GM12878 (cell line): ENCODE measurements at regions not wholly inside any gene's neighbourhood (a gene's known extent, or its start where the extent isn't known, plus 50 kb on each side); places are given as distances from the start of the nearest gene placed in this dataset.

Experiments used
- ATAC-seq: fragments of 200-7000 bp; cut with Tn5 transposase; 3 replicates; pipeline ENCODE4 v1.9.1; 2020; ENCODE audit warnings: mild to moderate bottlenecking, moderate library complexity
- BruUV-seq: library from RNA; stranded (reverse); fragments of 400-500 nt; replicated peaks from 2 replicates; lab custom pipeline; 2021; lab: Mats Ljungman, UMichigan
- CTCF ChIA-PET: fragments of 300-600 bp; sonication (Branson Sonifier 250); formaldehyde crosslinking; extraction: SDS; loops from one replicate; lab custom pipeline; 2021; ENCODE audit warnings: inconsistent platforms; lab: Yijun Ruan, JAX
- POLR2A ChIA-PET: fragments of 350-600 bp; formaldehyde crosslinking; extraction: SDS; loops from one replicate; lab custom pipeline; 2021; ENCODE audit warnings: inconsistent platforms; lab: Charles Lee
- RAD21 ChIA-PET: fragments of 300-600 bp; sonication (Branson Sonifier 250); formaldehyde crosslinking; loops from one replicate; lab custom pipeline; 2023; ENCODE audit warnings: antibody characterized with exemption; ENCODE audit not compliant: unreplicated experiment; lab: Charles Lee
- SMC1A ChIA-PET: fragments of 300-600 bp; sonication (Branson Sonifier 250); formaldehyde crosslinking; loops from one replicate; lab custom pipeline; 2023; ENCODE audit not compliant: unreplicated experiment, uncharacterized antibody; lab: Charles Lee
- DNase-seq: peaks from one replicate; pipeline ENCODE4 v3.0.0-alpha.2; 2011; ENCODE audit warnings: low read depth, low spot score
- FAIRE-seq: peaks from 3 replicates; lab custom pipeline; 2011; peaks lifted over from hg19 to GRCh38; lab: Jason Lieb, UNC
- H2AFZ ChIP-seq: 2 replicates; pipeline ENCODE4 v1.6.0; 2011; ENCODE audit warnings: low read depth, low read length, control low read depth; ENCODE audit not compliant: control insufficient read depth
- H3K27ac ChIP-seq: 2 replicates; pipeline ENCODE4 v1.5.1; 2011; ENCODE audit warnings: control low read depth; ENCODE audit not compliant: control insufficient read depth, insufficient read depth
- H3K27me3 ChIP-seq, 2 experiments: replicated peaks in 1 of 2; 2 replicates each; pipeline versions ENCODE4 v1.6.0 to v1.6.1; 2011; ENCODE audit warnings: low read length in 1 of 2; ENCODE audit not compliant: control insufficient read depth in 2 of 2, insufficient read depth in 2 of 2
- H3K36me3 ChIP-seq, 2 experiments: 2 replicates each; pipeline ENCODE4 v1.5.1; 2011; ENCODE audit warnings: low read length in 1 of 2; ENCODE audit not compliant: control insufficient read depth in 2 of 2, insufficient read depth in 2 of 2
- H3K4me1 ChIP-seq: 2 replicates; pipeline ENCODE4 v1.6.1; 2011; ENCODE audit warnings: mild to moderate bottlenecking, low read length, moderate library complexity, mixed read lengths; ENCODE audit not compliant: control insufficient read depth, insufficient read depth
- H3K4me2 ChIP-seq: 2 replicates; pipeline ENCODE4 v1.6.0; 2011; ENCODE audit warnings: control low read depth; ENCODE audit not compliant: control insufficient read depth, insufficient read depth
- H3K4me3 ChIP-seq: fragments of 200-600 bp; sonication (generic); 2 replicates; pipeline ENCODE4 v1.5.1; 2016
- H3K79me2 ChIP-seq: 2 replicates; pipeline ENCODE4 v1.6.0; 2011; ENCODE audit warnings: low read length; ENCODE audit not compliant: control insufficient read depth, insufficient read depth
- H3K9ac ChIP-seq: 2 replicates; pipeline ENCODE4 v1.8.0; 2011; ENCODE audit warnings: low read length, control low read depth, mixed read lengths; ENCODE audit not compliant: control insufficient read depth, insufficient read depth
- H3K9me3 ChIP-seq: replicated peaks from 3 replicates; pipeline ENCODE4 v1.5.1; 2011; ENCODE audit warnings: mild to moderate bottlenecking, low read length; ENCODE audit not compliant: control insufficient read depth, insufficient read depth
- H4K20me1 ChIP-seq: 2 replicates; pipeline ENCODE4 v1.6.0; 2011; ENCODE audit not compliant: control insufficient read depth, insufficient read depth
- NFIC ChIP-seq: IDR thresholded peaks from 2 replicates; pipeline ENCODE4 v1.6.1; 2012; ENCODE audit warnings: low read depth, mild to moderate bottlenecking, inconsistent platforms, low read length, moderate library complexity
- NFYB ChIP-seq: IDR thresholded peaks from 2 replicates; pipeline ENCODE4 v1.6.1; 2011; ENCODE audit warnings: low read depth, mild to moderate bottlenecking, low read length, improper control_type of control experiment, moderate library complexity; ENCODE audit not compliant: insufficient read depth
- SP1 ChIP-seq: IDR thresholded peaks from one replicate; pipeline ENCODE4 v1.6.1; 2011; ENCODE audit warnings: low read depth, low read length
- SUPT20H ChIP-seq: IDR thresholded peaks from 2 replicates; pipeline ENCODE4 v1.6.1; 2011; ENCODE audit warnings: low read depth, mild to moderate bottlenecking, low read length, moderate library complexity, borderline replicate concordance; ENCODE audit not compliant: control insufficient read depth
- WGBS: methylation state at CpG from one replicate; pipeline ENCODE4 v1.1.6; 2016; ENCODE audit warnings: low lambda C conversion rate; ENCODE audit not compliant: insufficient replicate concordance, insufficient coverage; ENCODE audit errors: missing lambda C conversion rate; 5-methylcytosine and 5-hydroxymethylcytosine counted together
- in situ Hi-C: fragments of 300-500 bp; cut with MboI; formaldehyde crosslinking; loops from 9 replicates; pipeline ENCODE4 v1.14.3; 2018; ENCODE audit warnings: mixed read lengths
- intact Hi-C: fragments of 100-400 bp; cut with micrococcal nuclease; formaldehyde crosslinking; loops from one replicate; pipeline ENCODE4 v1.14.2; 2022; ENCODE audit not compliant: unreplicated experiment
- TF ChIP-seq, protein P1 (sequence below): IDR thresholded peaks from 2 replicates; pipeline ENCODE4 v1.6.1; 2011; ENCODE audit warnings: borderline replicate concordance, low read depth, mild to moderate bottlenecking, moderate library complexity, low read length; ENCODE audit not compliant: insufficient read depth, poor library complexity, severe bottlenecking
- TF ChIP-seq, protein P2 (sequence below): IDR thresholded peaks from 2 replicates; pipeline ENCODE4 v1.6.1; 2011; ENCODE audit warnings: low read depth, low read length, improper control_type of control experiment, borderline replicate concordance

DNA sequence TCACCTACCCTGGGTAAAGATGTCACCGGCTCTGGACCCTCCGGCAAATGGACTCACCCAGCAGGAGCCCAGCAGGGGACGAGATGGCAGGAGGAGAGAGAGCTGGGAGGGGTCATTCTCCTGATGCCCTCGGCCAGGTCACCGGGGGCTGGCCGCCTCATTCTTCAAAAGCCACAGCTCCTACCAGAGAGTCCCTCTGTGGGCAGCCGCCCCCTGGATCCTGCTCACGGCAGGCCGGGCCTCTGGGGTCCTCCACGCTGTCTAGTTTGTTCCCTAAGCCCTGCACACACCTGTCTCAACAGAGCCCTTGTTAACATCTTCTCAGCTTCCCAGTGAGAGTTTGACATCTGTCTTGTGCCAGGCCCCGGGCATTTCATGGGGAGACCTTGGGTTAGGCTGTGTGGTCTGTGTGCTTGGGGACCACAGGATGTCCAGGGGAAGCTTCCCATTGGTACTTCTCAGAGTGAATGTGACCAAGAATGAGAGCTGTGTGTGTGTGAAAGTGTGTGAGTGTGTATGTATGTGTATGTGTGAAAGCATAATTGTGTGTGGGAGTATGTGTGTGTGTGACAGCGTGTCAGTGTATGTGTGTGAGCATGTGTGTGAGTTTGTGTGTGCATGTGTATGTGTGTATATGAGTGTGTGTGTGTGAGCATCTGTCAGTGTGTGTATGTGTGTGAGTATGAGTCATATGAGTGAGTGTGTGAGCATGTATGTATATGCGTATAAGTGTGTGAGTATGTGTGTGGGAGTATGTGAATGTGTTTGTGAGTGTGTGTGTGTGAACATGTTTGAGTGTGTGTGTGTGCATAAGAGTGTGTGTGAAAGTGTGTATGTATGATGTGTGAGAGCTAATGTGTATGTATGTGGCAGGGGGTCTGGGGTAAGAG is 65.5 kb upstream of the BCO1 start:
- intact Hi-C loops = no loop called here
- RAD21 ChIA-PET = no interaction called here

More for the DNA sequence above, 65.5 kb upstream of the BCO1 start:
- DNase-seq (no peak), ATAC-seq (no peak)
- no peaks in the 10 kb centered on the region for H3K9me3 ChIP-seq
- H3K9ac ChIP-seq = no peak overlapping the region
- CTCF ChIA-PET = no interaction called here
- SMC1A ChIA-PET = interaction anchor here (1.0 kb wide), 1 partner anchor 101 kb away, joined by 3 read pairs; no protein-coding TSS in a partner anchor
- in situ Hi-C loops = no loop called here
- H3K4me3 ChIP-seq = no peak overlapping the region
- 27% methylated on average over 13 of the region's 13 CpGs for WGBS
- no peak for TF ChIP-seq NFYB
- TF ChIP-seq NFIC = peak; percentile 52; the same call in 1 of the 2 replicates
- TF ChIP-seq, protein P1, sequence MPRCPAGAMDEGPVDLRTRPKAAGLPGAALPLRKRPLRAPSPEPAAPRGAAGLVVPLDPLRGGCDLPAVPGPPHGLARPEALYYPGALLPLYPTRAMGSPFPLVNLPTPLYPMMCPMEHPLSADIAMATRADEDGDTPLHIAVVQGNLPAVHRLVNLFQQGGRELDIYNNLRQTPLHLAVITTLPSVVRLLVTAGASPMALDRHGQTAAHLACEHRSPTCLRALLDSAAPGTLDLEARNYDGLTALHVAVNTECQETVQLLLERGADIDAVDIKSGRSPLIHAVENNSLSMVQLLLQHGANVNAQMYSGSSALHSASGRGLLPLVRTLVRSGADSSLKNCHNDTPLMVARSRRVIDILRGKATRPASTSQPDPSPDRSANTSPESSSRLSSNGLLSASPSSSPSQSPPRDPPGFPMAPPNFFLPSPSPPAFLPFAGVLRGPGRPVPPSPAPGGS = peak; percentile 89
- TF ChIP-seq SUPT20H = no peak
- no peak for TF ChIP-seq SP1
- TF ChIP-seq, protein P2, sequence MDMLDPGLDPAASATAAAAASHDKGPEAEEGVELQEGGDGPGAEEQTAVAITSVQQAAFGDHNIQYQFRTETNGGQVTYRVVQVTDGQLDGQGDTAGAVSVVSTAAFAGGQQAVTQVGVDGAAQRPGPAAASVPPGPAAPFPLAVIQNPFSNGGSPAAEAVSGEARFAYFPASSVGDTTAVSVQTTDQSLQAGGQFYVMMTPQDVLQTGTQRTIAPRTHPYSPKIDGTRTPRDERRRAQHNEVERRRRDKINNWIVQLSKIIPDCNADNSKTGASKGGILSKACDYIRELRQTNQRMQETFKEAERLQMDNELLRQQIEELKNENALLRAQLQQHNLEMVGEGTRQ = no peak
- TF ChIP-seq, all 136 proteins: peak for 2
- Histone ChIP-seq H3K4me1 (no peaks in the 10 kb centered on the region), H3K27me3 (peaks cover 0 to 1% of the 10 kb centered on the region in 2 experiments; a peak in 2 of 4 replicates), H2AFZ (no peak overlapping the region), H4K20me1 (no peaks in the 10 kb centered on the region), H3K36me3 (no peaks in the 10 kb centered on the region), H3K4me2 (no peak overlapping the region), H3K79me2 (no peaks in the 10 kb centered on the region), H3K27ac (no peak overlapping the region)
- no peak for FAIRE-seq
- BruUV-seq = no TSS peak
- POLR2A ChIA-PET = no interaction called here
